Stomach smooth muscle (tissue), 2 donors: ENCODE measurements at regions not wholly inside any gene's neighbourhood (a gene's known extent, or its start where the extent isn't known, plus 50 kb on each side); places are given as distances from the start of the nearest gene placed in this dataset.

Experiments used
- H3K27ac ChIP-seq: one replicate; pipeline ENCODE4 v1.7.0; 2013; ENCODE audit warnings: mild to moderate bottlenecking, low read length, inconsistent platforms
- H3K27me3 ChIP-seq, 2 donors: one replicate each; pipeline ENCODE4 v1.7.0; 2013; ENCODE audit warnings: low read length in 2 of 2; ENCODE audit not compliant: insufficient read depth in 2 of 2, control insufficient read depth in 1 of 2
- H3K36me3 ChIP-seq, 2 donors: one replicate each; pipeline ENCODE4 v1.7.0; 2013; ENCODE audit warnings: low read length in 2 of 2; ENCODE audit not compliant: control insufficient read depth in 2 of 2, insufficient read depth in 2 of 2
- H3K4me1 ChIP-seq: one replicate; pipeline ENCODE4 v1.7.0; 2013; ENCODE audit warnings: low read length; ENCODE audit not compliant: control insufficient read depth, insufficient read depth
- H3K4me3 ChIP-seq, 2 donors: one replicate each; pipeline ENCODE4 v1.7.0; 2013; ENCODE audit warnings: low read length in 2 of 2
- H3K9ac ChIP-seq, 2 donors: one replicate each; pipeline ENCODE4 v1.7.0; 2013; ENCODE audit warnings: low read length in 2 of 2, mild to moderate bottlenecking in 1 of 2
- H3K9me3 ChIP-seq, 2 donors: one replicate each; pipeline ENCODE4 v1.7.0; 2013; ENCODE audit warnings: low read length in 2 of 2; ENCODE audit not compliant: control insufficient read depth in 2 of 2
- donor health status: healthy.
- donor health status: Pancreatic carcinoma.

- H3K9ac ChIP-seq: no peak overlapping the region
- H3K27me3 ChIP-seq: no peaks in the 10 kb centered on the region
- no peak overlapping the region for H3K4me3 ChIP-seq
- no peak overlapping the region for H3K27ac ChIP-seq
- H3K4me1 ChIP-seq: no peaks in the 10 kb centered on the region
- no peaks in the 10 kb centered on the region for H3K9me3 ChIP-seq
- no peaks in the 10 kb centered on the region for H3K36me3 ChIP-seq
Measured at GRCh38 chr13:37225414-37226070, 120.1 kb upstream of the CSNK1A1L start.

- Histone ChIP-seq H3K4me1 (no peaks in the 10 kb centered on the region), H3K4me3 (no peak overlapping the region), H3K9ac (no peak overlapping the region)
Measured at GRCh38 chr13:37216331-37216730, 110.9 kb upstream of the CSNK1A1L start.

DNA sequence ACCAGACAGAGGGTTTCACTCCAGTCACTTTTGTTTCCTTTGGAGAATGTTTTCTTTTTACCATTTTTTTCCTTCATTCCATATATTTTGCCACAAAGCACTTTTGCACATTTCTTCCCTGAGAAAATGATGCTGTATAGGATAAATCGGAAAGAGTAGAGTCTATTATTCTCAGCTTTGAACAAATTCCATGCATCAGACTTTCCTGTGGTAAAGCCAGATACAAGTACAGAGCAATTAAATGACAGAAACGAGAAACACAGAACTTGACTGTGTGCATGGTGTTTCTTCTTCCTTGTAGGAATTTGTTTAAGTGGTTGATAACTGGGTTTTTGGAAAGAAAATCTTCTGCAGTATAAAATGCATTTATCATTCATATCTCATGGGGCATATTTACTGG is 107.4 kb upstream of the CSNK1A1L start:
- Histone ChIP-seq H3K4me1 (no peaks in the 10 kb centered on the region), H3K27me3 (no peaks in the 10 kb centered on the region), H3K9me3 (peaks cover 0 to 2% of the 10 kb centered on the region in 2 donors), H3K9ac (no peak overlapping the region), H3K4me3 (no peak overlapping the region), H3K36me3 (no peaks in the 10 kb centered on the region), H3K27ac (no peak overlapping the region)

More at GRCh38 chr13:37216331-37216730, 110.9 kb upstream of the CSNK1A1L start:
- Histone ChIP-seq H3K27ac (no peak overlapping the region), H3K27me3 (no peaks in the 10 kb centered on the region), H3K9me3 (peaks cover 0 to 2% of the 10 kb centered on the region in 2 donors), H3K36me3 (no peaks in the 10 kb centered on the region)

DNA sequence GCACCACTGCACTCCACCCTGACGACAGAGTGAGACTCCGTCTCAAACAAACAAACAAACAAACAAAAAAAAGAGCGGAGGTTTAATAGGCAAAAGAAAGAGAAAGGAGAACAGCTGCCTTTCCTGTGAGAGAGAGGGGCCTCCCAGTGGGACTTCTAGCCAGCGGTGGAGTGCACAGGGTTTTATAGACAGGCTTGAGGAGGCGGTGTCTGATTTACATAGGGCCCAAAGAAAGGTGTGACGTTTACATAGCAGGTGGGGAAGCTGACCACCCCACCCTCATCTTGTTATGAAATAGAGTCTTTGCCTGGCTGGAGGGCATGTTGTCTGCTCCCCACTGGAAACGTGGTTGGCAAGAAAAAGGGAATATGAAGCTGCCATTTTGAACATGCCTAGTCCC is 106.0 kb upstream of the CSNK1A1L start:
- H3K36me3 ChIP-seq: no peaks in the 10 kb centered on the region
- no peak overlapping the region for H3K27ac ChIP-seq
- H3K9ac ChIP-seq: no peak overlapping the region
- H3K4me3 ChIP-seq: no peak overlapping the region
- no peaks in the 10 kb centered on the region for H3K4me1 ChIP-seq
- H3K27me3 ChIP-seq: no peaks in the 10 kb centered on the region
- H3K9me3 ChIP-seq: no peaks in the 10 kb centered on the region

GRCh38 chr13:37209621-37210580 is 104.4 kb upstream of the CSNK1A1L start:
- no peak overlapping the region for H3K9ac ChIP-seq
- H3K36me3 ChIP-seq: no peaks in the 10 kb centered on the region
- no peak overlapping the region for H3K27ac ChIP-seq
- H3K9me3 ChIP-seq: no peaks in the 10 kb centered on the region
- H3K4me3 ChIP-seq: no peak overlapping the region
- H3K27me3 ChIP-seq: no peaks in the 10 kb centered on the region
- H3K4me1 ChIP-seq: no peaks in the 10 kb centered on the region

- no peak overlapping the region for H3K9ac ChIP-seq
- no peaks in the 10 kb centered on the region for H3K9me3 ChIP-seq
- no peaks in the 10 kb centered on the region for H3K27me3 ChIP-seq
- no peak overlapping the region for H3K27ac ChIP-seq
- no peaks in the 10 kb centered on the region for H3K36me3 ChIP-seq
- no peak overlapping the region for H3K4me3 ChIP-seq
- no peaks in the 10 kb centered on the region for H3K4me1 ChIP-seq
Measured at GRCh38 chr13:37207691-37208451, 102.4 kb upstream of the CSNK1A1L start.

- no peak overlapping the region for H3K9ac ChIP-seq
- H3K4me3 ChIP-seq: no peak overlapping the region
- no peaks in the 10 kb centered on the region for H3K4me1 ChIP-seq
- H3K27ac ChIP-seq: no peak overlapping the region
- no peaks in the 10 kb centered on the region for H3K9me3 ChIP-seq
- H3K36me3 ChIP-seq: no peaks in the 10 kb centered on the region
- H3K27me3 ChIP-seq: no peaks in the 10 kb centered on the region
Measured at GRCh38 chr13:37202264-37202663, 96.8 kb upstream of the CSNK1A1L start.

DNA sequence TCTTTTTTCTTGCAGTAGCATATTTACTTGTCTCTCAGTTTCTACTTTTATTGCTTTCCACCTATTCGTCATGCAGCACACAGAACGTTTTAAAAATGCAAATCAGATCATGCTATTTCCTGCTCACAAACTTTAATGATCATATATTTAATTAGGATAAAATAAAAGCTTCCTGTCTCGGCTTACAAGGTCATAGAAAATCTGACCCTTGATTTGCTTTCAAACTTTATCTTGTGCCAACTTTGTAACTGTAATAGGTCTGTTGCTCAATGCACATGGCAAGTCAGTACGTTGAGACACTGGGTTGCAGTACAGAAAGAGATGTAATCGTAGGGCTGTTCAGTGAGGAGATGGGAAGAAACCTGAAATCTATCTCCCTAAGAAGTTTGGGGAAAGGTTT is 95.6 kb upstream of the CSNK1A1L start:
- Histone ChIP-seq H3K9me3 (no peaks in the 10 kb centered on the region), H3K36me3 (no peaks in the 10 kb centered on the region), H3K4me3 (no peak overlapping the region), H3K4me1 (no peaks in the 10 kb centered on the region), H3K27ac (no peak overlapping the region), H3K9ac (no peak overlapping the region), H3K27me3 (no peaks in the 10 kb centered on the region)

- Histone ChIP-seq H3K36me3 (no peaks in the 10 kb centered on the region), H3K27me3 (no peaks in the 10 kb centered on the region), H3K4me3 (no peak overlapping the region), H3K9me3 (no peaks in the 10 kb centered on the region), H3K9ac (no peak overlapping the region), H3K4me1 (no peaks in the 10 kb centered on the region), H3K27ac (no peak overlapping the region)
Measured at GRCh38 chr13:37198629-37199028, 93.2 kb upstream of the CSNK1A1L start.

DNA sequence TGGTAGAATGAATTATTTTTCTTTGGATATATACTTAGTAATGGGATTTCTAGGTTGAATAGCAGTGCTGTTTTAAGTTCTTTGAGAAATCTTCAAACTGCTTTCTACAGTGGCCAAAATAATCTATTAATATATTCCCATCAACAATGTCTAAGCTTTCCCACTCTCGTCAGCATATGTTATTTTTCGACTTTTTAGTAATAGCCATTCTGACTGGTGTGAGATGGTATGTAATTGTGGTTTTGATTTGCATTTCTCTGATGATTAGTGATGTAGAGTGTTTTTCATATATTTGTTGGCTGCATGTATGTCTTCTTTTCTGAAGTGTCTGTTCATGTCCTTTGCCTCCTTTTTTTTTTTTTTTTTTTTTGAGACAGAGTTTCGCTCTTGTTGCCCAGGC is 90.2 kb upstream of the CSNK1A1L start:
- Histone ChIP-seq H3K4me1 (no peaks in the 10 kb centered on the region), H3K4me3 (no peak overlapping the region), H3K27me3 (no peaks in the 10 kb centered on the region), H3K9ac (no peak overlapping the region), H3K36me3 (no peaks in the 10 kb centered on the region), H3K27ac (no peak overlapping the region), H3K9me3 (no peaks in the 10 kb centered on the region)
